Astrocyte (in vitro differentiated cells and primary cell): ENCODE measurements at regions not wholly inside any gene's neighbourhood (a gene's known extent, or its start where the extent isn't known, plus 50 kb on each side); places are given as distances from the start of the nearest gene placed in this dataset.

Experiments
- DNase-seq: peaks from one replicate; pipeline ENCODE4 v3.0.0-alpha.2; 2010; ENCODE audit warnings: low read depth
- FAIRE-seq: peaks from 2 replicates; lab custom pipeline; 2011; peaks lifted over from hg19 to GRCh38; lab: Jason Lieb, UNC
- H2AFZ ChIP-seq: 2 replicates; pipeline ENCODE4 v1.6.0; 2012; ENCODE audit warnings: low read depth, low read length, inconsistent platforms
- H3K27ac ChIP-seq: 2 replicates; pipeline ENCODE4 v1.5.1; 2011; ENCODE audit warnings: low read depth, low read length, inconsistent platforms
- H3K27me3 ChIP-seq: 2 replicates; pipeline ENCODE4 v1.6.0; 2011; ENCODE audit warnings: low read length, inconsistent platforms; ENCODE audit not compliant: insufficient read depth
- H3K36me3 ChIP-seq: 2 replicates; pipeline ENCODE4 v1.5.1; 2011; ENCODE audit warnings: low read length, inconsistent platforms; ENCODE audit not compliant: insufficient read depth
- H3K4me1 ChIP-seq: 2 replicates; pipeline ENCODE4 v1.5.1; 2011; ENCODE audit warnings: low read length, inconsistent platforms; ENCODE audit not compliant: insufficient read depth
- H3K4me2 ChIP-seq: 2 replicates; pipeline ENCODE4 v1.6.0; 2012; ENCODE audit warnings: low read length, inconsistent platforms
- H3K4me3 ChIP-seq: 2 replicates; pipeline ENCODE4 v1.5.1; 2011; ENCODE audit warnings: low read depth, mild to moderate bottlenecking, low read length, inconsistent platforms; ENCODE audit not compliant: insufficient read depth
- H3K79me2 ChIP-seq: 2 replicates; pipeline ENCODE4 v1.6.0; 2012; ENCODE audit warnings: mild to moderate bottlenecking, low read length, inconsistent platforms; ENCODE audit not compliant: insufficient read depth
- H3K9ac ChIP-seq: 2 replicates; pipeline ENCODE4 v1.6.0; 2012; ENCODE audit warnings: mild to moderate bottlenecking, low read length, inconsistent platforms
- H3K9me3 ChIP-seq: 2 replicates; pipeline ENCODE4 v1.5.1; 2012; ENCODE audit warnings: low read depth, mild to moderate bottlenecking, low read length, inconsistent platforms; ENCODE audit not compliant: insufficient read depth
- H4K20me1 ChIP-seq: 2 replicates; pipeline ENCODE4 v1.6.0; 2012; ENCODE audit warnings: low read length, inconsistent platforms; ENCODE audit not compliant: insufficient read depth
- H3K27ac Mint-ChIP-seq: one replicate; pipeline ENCODE4 v1.8.0; 2021; ENCODE audit warnings: mild to moderate bottlenecking, mixed read lengths; ENCODE audit not compliant: unreplicated experiment
- H3K27me3 Mint-ChIP-seq: one replicate; pipeline ENCODE4 v1.8.0; 2021; ENCODE audit warnings: low read depth, mixed read lengths; ENCODE audit not compliant: unreplicated experiment
- H3K36me3 Mint-ChIP-seq: one replicate; pipeline ENCODE4 v1.8.0; 2021; ENCODE audit warnings: low read depth, mixed read lengths; ENCODE audit not compliant: unreplicated experiment
- H3K4me1 Mint-ChIP-seq: one replicate; pipeline ENCODE4 v1.8.0; 2021; ENCODE audit warnings: low read depth, mixed read lengths; ENCODE audit not compliant: unreplicated experiment
- H3K4me3 Mint-ChIP-seq: one replicate; pipeline ENCODE4 v1.8.0; 2021; ENCODE audit warnings: mild to moderate bottlenecking, moderate library complexity, mixed read lengths; ENCODE audit not compliant: unreplicated experiment
- H3K9me3 Mint-ChIP-seq: one replicate; pipeline ENCODE4 v1.8.0; 2021; ENCODE audit warnings: mild to moderate bottlenecking, mixed read lengths; ENCODE audit not compliant: unreplicated experiment
- EZH2 ChIP-seq: IDR thresholded peaks from 2 replicates; pipeline ENCODE4 v1.6.1; 2012; ENCODE audit warnings: mild to moderate bottlenecking, low read length, inconsistent platforms; ENCODE audit not compliant: insufficient read depth
- TF ChIP-seq, protein P1 (sequence below): IDR thresholded peaks from 2 replicates; pipeline ENCODE4 v1.5.1; 2011; ENCODE audit warnings: low read depth, mild to moderate bottlenecking, inconsistent platforms, low read length, moderate library complexity; ENCODE audit not compliant: insufficient read depth

DNA sequence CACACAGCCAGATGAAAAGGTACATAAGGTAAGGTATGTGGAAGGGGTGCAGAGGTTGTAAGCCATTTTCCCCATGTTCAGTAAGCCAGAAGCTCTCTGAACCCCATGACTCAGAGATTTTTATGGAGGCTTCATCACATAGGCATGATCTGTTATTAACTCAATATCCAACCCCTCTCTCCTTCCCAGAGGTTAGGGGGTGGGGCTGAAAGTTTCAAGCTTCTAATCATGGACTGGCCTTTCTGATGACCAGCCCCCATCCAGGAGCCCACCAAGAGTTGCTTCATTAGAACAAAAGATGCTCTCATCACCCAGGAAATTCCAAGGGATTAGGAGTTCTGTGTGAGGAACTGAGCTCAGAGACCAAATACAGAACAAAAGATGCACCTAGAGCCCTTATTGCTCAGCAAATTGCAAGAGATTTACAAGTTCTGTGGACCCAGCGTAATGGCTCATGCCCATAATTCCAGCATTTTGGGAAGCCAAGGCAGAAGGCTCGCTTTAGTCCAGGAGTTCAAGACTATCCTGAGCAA lies 103.2 kb upstream of the DAAM1 start:
- FAIRE-seq (no peak), DNase-seq (no peak)
- H3K9me3 ChIP-seq = no peaks in the 10 kb centered on the region
- TF ChIP-seq, protein P1, sequence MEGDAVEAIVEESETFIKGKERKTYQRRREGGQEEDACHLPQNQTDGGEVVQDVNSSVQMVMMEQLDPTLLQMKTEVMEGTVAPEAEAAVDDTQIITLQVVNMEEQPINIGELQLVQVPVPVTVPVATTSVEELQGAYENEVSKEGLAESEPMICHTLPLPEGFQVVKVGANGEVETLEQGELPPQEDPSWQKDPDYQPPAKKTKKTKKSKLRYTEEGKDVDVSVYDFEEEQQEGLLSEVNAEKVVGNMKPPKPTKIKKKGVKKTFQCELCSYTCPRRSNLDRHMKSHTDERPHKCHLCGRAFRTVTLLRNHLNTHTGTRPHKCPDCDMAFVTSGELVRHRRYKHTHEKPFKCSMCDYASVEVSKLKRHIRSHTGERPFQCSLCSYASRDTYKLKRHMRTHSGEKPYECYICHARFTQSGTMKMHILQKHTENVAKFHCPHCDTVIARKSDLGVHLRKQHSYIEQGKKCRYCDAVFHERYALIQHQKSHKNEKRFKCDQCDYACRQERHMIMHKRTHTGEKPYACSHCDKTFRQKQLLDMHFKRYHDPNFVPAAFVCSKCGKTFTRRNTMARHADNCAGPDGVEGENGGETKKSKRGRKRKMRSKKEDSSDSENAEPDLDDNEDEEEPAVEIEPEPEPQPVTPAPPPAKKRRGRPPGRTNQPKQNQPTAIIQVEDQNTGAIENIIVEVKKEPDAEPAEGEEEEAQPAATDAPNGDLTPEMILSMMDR = no peak
- no peak for TF ChIP-seq EZH2
- Mint-ChIP-seq H3K9me3 (no peaks in the 10 kb centered on the region), H3K36me3 (no peaks in the 10 kb centered on the region), H3K4me3 (no peak overlapping the region), H3K27ac (no peak overlapping the region), H3K27me3 (no peaks in the 10 kb centered on the region), H3K4me1 (no peaks in the 10 kb centered on the region)
- H3K4me1 ChIP-seq = no peaks in the 10 kb centered on the region
- no peak overlapping the region for H3K4me3 ChIP-seq
- H3K4me2 ChIP-seq = no peak overlapping the region
- no peaks in the 10 kb centered on the region for H3K36me3 ChIP-seq
- H3K79me2 ChIP-seq = no peaks in the 10 kb centered on the region
- no peak overlapping the region for H3K27ac ChIP-seq
- no peaks in the 10 kb centered on the region for H4K20me1 ChIP-seq
- H2AFZ ChIP-seq = no peak overlapping the region
- H3K9ac ChIP-seq = no peak overlapping the region
- no peaks in the 10 kb centered on the region for H3K27me3 ChIP-seq

DNA sequence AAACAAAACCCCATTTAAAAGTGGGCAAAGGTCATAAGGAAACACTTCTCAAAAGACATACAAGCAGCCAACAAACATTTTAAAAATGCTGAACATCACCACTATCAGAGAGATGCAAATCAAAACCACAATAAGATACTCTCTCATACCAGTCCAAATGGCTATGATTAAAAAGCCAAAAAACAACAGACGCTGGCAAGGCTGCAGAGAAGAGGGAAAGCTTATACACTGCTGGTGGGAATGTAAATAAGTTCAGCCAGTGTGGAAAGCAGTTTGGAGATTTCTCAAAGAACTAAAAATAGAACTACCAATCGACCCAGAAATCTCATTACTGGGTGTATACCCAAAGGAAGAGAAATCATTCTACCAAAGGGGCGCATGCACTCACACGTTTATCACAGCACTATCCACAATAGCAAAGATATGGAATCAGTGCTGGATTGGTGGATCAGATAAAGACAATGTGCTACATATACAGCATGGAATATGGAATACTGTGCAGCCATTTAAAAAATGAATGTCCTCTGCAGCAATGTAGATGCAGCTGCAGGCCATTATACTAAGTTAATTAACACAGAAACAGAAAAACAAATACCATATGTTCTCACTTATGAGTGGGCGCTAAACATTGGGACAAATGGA lies 102.1 kb upstream of the DAAM1 start:
- DNase-seq (peak; percentile 78), FAIRE-seq (peak; percentile 13)
- H3K27ac Mint-ChIP-seq = no peak overlapping the region
- H2AFZ ChIP-seq = no peak overlapping the region
- H3K27ac ChIP-seq = no peak overlapping the region
- H4K20me1 ChIP-seq = no peaks in the 10 kb centered on the region
- H3K4me1 Mint-ChIP-seq = no peaks in the 10 kb centered on the region
- H3K4me3 ChIP-seq = no peak overlapping the region
- H3K27me3 ChIP-seq = no peaks in the 10 kb centered on the region
- no peaks in the 10 kb centered on the region for H3K79me2 ChIP-seq
- no peaks in the 10 kb centered on the region for H3K4me1 ChIP-seq
- no peaks in the 10 kb centered on the region for H3K9me3 Mint-ChIP-seq
- no peak overlapping the region for H3K9ac ChIP-seq
- TF ChIP-seq EZH2 = no peak
- TF ChIP-seq, protein P1 = no peak
- peak overlapping the region; percentile 21 for H3K4me2 ChIP-seq
- H3K36me3 ChIP-seq = no peaks in the 10 kb centered on the region
- H3K4me3 Mint-ChIP-seq = no peak overlapping the region
- no peaks in the 10 kb centered on the region for H3K27me3 Mint-ChIP-seq
- no peaks in the 10 kb centered on the region for H3K9me3 ChIP-seq
- H3K36me3 Mint-ChIP-seq = no peaks in the 10 kb centered on the region

DNA sequence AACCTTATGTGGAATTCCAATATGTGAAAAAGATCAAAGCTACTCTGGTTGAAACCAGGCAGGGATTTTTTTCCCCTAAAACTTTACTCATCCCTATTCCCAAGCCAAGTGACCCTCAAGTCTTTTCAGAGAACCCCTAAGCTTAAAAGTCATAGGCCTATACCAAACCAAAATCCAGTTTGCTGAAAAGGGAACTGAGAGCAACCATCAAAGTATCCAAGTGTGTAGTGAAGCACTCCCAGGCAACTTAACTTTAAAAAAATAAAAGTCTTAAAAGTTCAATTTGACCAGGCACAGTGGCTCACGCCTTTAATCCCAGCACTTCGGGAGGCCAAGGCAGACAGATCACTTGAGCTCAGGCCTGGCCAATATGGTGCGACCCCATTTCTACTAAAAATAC lies 101.2 kb upstream of the DAAM1 start:
- Histone ChIP-seq H3K27me3 (no peaks in the 10 kb centered on the region), H3K9ac (no peak overlapping the region), H3K4me2 (no peak overlapping the region), H3K27ac (no peak overlapping the region), H3K79me2 (no peaks in the 10 kb centered on the region), H3K36me3 (no peaks in the 10 kb centered on the region), H4K20me1 (no peaks in the 10 kb centered on the region), H3K4me3 (no peak overlapping the region), H3K9me3 (no peaks in the 10 kb centered on the region), H2AFZ (no peak overlapping the region), H3K4me1 (no peaks in the 10 kb centered on the region)
- Mint-ChIP-seq H3K4me1 (no peaks in the 10 kb centered on the region), H3K4me3 (no peak overlapping the region), H3K9me3 (no peaks in the 10 kb centered on the region), H3K27me3 (no peaks in the 10 kb centered on the region), H3K27ac (no peak overlapping the region), H3K36me3 (no peaks in the 10 kb centered on the region)
- no peak for FAIRE-seq
- DNase-seq = no peak
- TF ChIP-seq EZH2 = no peak
- TF ChIP-seq, protein P1 = no peak
